GM23338 (cell line): ENCODE measurements at regions not wholly inside any gene's neighbourhood (a gene's known extent, or its start where the extent isn't known, plus 50 kb on each side); places are given as distances from the start of the nearest gene placed in this dataset.

Experiments used
- ATAC-seq: fragments of 200-7000 bp; cut with Tn5 transposase; 3 replicates; pipeline ENCODE4 v1.9.1; 2020
- DNase-seq: peaks from one replicate; pipeline ENCODE4 v3.0.0-alpha.2; 2015; ENCODE audit warnings: low spot score
- H2AFZ ChIP-seq: fragments of 200-600 bp; sonication (generic); 2 replicates; pipeline ENCODE4 v1.8.0; 2016; ENCODE audit warnings: antibody characterized with exemption, mild to moderate bottlenecking, moderate library complexity
- H3F3A ChIP-seq: fragments of 200-600 bp; sonication (generic); replicated peaks from 2 replicates; pipeline ENCODE4 v1.8.0; 2017; ENCODE audit warnings: antibody characterized with exemption, mixed run types, low read depth
- H3K27ac ChIP-seq: fragments of 200-600 bp; sonication (generic); 2 replicates; pipeline ENCODE4 v1.6.1; 2016; ENCODE audit warnings: low read depth
- H3K27me3 ChIP-seq: fragments of 200-600 bp; sonication (generic); 2 replicates; pipeline ENCODE4 v1.8.0; 2016; ENCODE audit warnings: mild to moderate bottlenecking, mixed run types, moderate library complexity; ENCODE audit not compliant: insufficient read depth
- H3K36me3 ChIP-seq: fragments of 200-600 bp; sonication (generic); 2 replicates; pipeline ENCODE4 v1.8.0; 2016; ENCODE audit warnings: mild to moderate bottlenecking; ENCODE audit not compliant: insufficient read depth
- H3K4me1 ChIP-seq: fragments of 200-600 bp; sonication (generic); 2 replicates; pipeline ENCODE4 v1.8.0; 2016; ENCODE audit warnings: mild to moderate bottlenecking, moderate library complexity; ENCODE audit not compliant: insufficient read depth
- H3K4me2 ChIP-seq: fragments of 200-600 bp; sonication (generic); 2 replicates; pipeline ENCODE4 v1.7.1; 2017; ENCODE audit warnings: mixed run types
- H3K4me3 ChIP-seq: fragments of 200-600 bp; sonication (generic); 2 replicates; pipeline ENCODE4 v1.6.1; 2016; ENCODE audit warnings: mixed run types
- H3K79me2 ChIP-seq: fragments of 200-600 bp; sonication (generic); replicated peaks from 2 replicates; pipeline ENCODE4 v1.8.0; 2017; ENCODE audit warnings: mild to moderate bottlenecking; ENCODE audit not compliant: insufficient read depth
- H3K9me2 ChIP-seq: fragments of 200-600 bp; sonication (generic); 2 replicates; pipeline ENCODE4 v1.8.0; 2017; ENCODE audit not compliant: insufficient read depth
- H4K20me1 ChIP-seq: fragments of 200-600 bp; sonication (generic); replicated peaks from 2 replicates; pipeline ENCODE4 v1.8.0; 2017; ENCODE audit warnings: mild to moderate bottlenecking; ENCODE audit not compliant: insufficient read depth
- H3K27ac Mint-ChIP-seq: 2 replicates; pipeline ENCODE4 v1.8.0; 2020; ENCODE audit warnings: inconsistent platforms, mild to moderate bottlenecking, moderate library complexity, mixed read lengths
- H3K27me3 Mint-ChIP-seq: 3 replicates; pipeline ENCODE4 v1.8.0; 2022; ENCODE audit warnings: low read depth, mild to moderate bottlenecking, moderate library complexity, mixed read lengths, inconsistent platforms; ENCODE audit not compliant: insufficient read depth, poor library complexity
- H3K36me3 Mint-ChIP-seq: 3 replicates; pipeline ENCODE4 v1.8.0; 2021; ENCODE audit warnings: low read depth, mild to moderate bottlenecking, inconsistent platforms, moderate library complexity, mixed read lengths
- H3K4me1 Mint-ChIP-seq: 3 replicates; pipeline ENCODE4 v1.8.0; 2020; ENCODE audit warnings: mild to moderate bottlenecking, inconsistent platforms, mixed read lengths
- H3K4me3 Mint-ChIP-seq: 3 replicates; pipeline ENCODE4 v1.8.0; 2021; ENCODE audit warnings: moderate library complexity, mild to moderate bottlenecking, inconsistent platforms, mixed read lengths
- H3K9me3 Mint-ChIP-seq: 3 replicates; pipeline ENCODE4 v1.8.0; 2020; ENCODE audit warnings: moderate library complexity, mild to moderate bottlenecking, inconsistent platforms, mixed read lengths
- CREB1 ChIP-seq: fragments of 250-450 bp; sonication (Bioruptor Pico); IDR thresholded peaks from 2 replicates; pipeline ENCODE4 v1.5.0; 2020; ENCODE audit warnings: low read depth, mild to moderate bottlenecking, moderate library complexity
- EZH2 ChIP-seq: fragments of 200-600 bp; sonication (generic); IDR thresholded peaks from one replicate; pipeline ENCODE4 v1.8.0; 2017; ENCODE audit warnings: antibody characterized with exemption, mild to moderate bottlenecking, low read depth; ENCODE audit not compliant: unreplicated experiment
- EZH2phosphoT487 ChIP-seq: fragments of 200-600 bp; sonication (generic); IDR thresholded peaks from one replicate; pipeline ENCODE4 v1.8.1; 2018; ENCODE audit warnings: antibody characterized with exemption; ENCODE audit not compliant: unreplicated experiment
- JUNB ChIP-seq: IDR thresholded peaks from one replicate; pipeline ENCODE4 v1.6.1; 2016; ENCODE audit warnings: antibody characterized with exemption; ENCODE audit not compliant: unreplicated experiment
- NANOG ChIP-seq: IDR thresholded peaks from 2 replicates; pipeline ENCODE4 v1.6.1; 2016; ENCODE audit warnings: antibody characterized with exemption, borderline replicate concordance
- POLR2AphosphoS5 ChIP-seq: IDR thresholded peaks from 2 replicates; pipeline ENCODE4 v1.6.1; 2016; ENCODE audit warnings: antibody characterized with exemption, low read depth
- REST ChIP-seq: IDR thresholded peaks from one replicate; pipeline ENCODE4 v1.6.1; 2018; ENCODE audit warnings: antibody characterized with exemption; ENCODE audit not compliant: unreplicated experiment
- STAT1 ChIP-seq: IDR thresholded peaks from one replicate; pipeline ENCODE4 v1.6.1; 2016; ENCODE audit warnings: antibody characterized with exemption; ENCODE audit not compliant: unreplicated experiment
- ZNF114 ChIP-seq: fragments of 250-450 bp; sonication (Bioruptor Pico); IDR thresholded peaks from 2 replicates; pipeline ENCODE4 v1.5.0; 2020; ENCODE audit warnings: mild to moderate bottlenecking, moderate library complexity
- ZNF331 ChIP-seq: fragments of 250-450 bp; sonication (Bioruptor Pico); IDR thresholded peaks from 2 replicates; pipeline ENCODE4 v1.5.0; 2020; ENCODE audit warnings: low read depth, mild to moderate bottlenecking, moderate library complexity
- ZNF462 ChIP-seq: fragments of 250-450 bp; sonication (Bioruptor Pico); IDR thresholded peaks from 2 replicates; pipeline ENCODE4 v1.5.0; 2020; ENCODE audit warnings: mild to moderate bottlenecking, moderate library complexity
- TF ChIP-seq, protein P1 (sequence below): IDR thresholded peaks from 2 replicates; pipeline ENCODE4 v1.6.1; 2016; ENCODE audit warnings: antibody characterized with exemption
- TF ChIP-seq, protein P2 (sequence below), 2 experiments: fragments of 200-600 bp in 1 of 2; sonication (generic) in 1 of 2; conservative IDR thresholded peaks; 2 replicates each; pipeline versions ENCODE4 v1.5.1 to v1.6.1; 2016 to 2017; ENCODE audit warnings: antibody characterized with exemption in 2 of 2, low read depth in 2 of 2, mild to moderate bottlenecking in 2 of 2, moderate library complexity in 1 of 2

- TF ChIP-seq, protein P1, sequence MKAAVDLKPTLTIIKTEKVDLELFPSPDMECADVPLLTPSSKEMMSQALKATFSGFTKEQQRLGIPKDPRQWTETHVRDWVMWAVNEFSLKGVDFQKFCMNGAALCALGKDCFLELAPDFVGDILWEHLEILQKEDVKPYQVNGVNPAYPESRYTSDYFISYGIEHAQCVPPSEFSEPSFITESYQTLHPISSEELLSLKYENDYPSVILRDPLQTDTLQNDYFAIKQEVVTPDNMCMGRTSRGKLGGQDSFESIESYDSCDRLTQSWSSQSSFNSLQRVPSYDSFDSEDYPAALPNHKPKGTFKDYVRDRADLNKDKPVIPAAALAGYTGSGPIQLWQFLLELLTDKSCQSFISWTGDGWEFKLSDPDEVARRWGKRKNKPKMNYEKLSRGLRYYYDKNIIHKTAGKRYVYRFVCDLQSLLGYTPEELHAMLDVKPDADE, result no peak
- no peak for TF ChIP-seq NANOG
- TF ChIP-seq STAT1, result no peak
- no peak for TF ChIP-seq POLR2AphosphoS5
- no peak for TF ChIP-seq ZNF331 (CRISPR knock-in tag)
- TF ChIP-seq ZNF114, result no peak
- TF ChIP-seq EZH2, result no peak
- TF ChIP-seq, protein P2, sequence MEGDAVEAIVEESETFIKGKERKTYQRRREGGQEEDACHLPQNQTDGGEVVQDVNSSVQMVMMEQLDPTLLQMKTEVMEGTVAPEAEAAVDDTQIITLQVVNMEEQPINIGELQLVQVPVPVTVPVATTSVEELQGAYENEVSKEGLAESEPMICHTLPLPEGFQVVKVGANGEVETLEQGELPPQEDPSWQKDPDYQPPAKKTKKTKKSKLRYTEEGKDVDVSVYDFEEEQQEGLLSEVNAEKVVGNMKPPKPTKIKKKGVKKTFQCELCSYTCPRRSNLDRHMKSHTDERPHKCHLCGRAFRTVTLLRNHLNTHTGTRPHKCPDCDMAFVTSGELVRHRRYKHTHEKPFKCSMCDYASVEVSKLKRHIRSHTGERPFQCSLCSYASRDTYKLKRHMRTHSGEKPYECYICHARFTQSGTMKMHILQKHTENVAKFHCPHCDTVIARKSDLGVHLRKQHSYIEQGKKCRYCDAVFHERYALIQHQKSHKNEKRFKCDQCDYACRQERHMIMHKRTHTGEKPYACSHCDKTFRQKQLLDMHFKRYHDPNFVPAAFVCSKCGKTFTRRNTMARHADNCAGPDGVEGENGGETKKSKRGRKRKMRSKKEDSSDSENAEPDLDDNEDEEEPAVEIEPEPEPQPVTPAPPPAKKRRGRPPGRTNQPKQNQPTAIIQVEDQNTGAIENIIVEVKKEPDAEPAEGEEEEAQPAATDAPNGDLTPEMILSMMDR (conservative IDR thresholded peaks at IDR 0.05; ENCODE audit: low read depth in 2 of 2), result no peak
- no peak for TF ChIP-seq REST
- no peak for TF ChIP-seq EZH2phosphoT487
- TF ChIP-seq JUNB, result no peak
- no peak for TF ChIP-seq CREB1 (CRISPR knock-in tag)
- no peak for TF ChIP-seq ZNF462
- Histone ChIP-seq H3K27ac (no peak overlapping the region), H3K27me3 (no peaks in the 10 kb centered on the region), H3F3A (no peaks in the 10 kb centered on the region), H3K4me1 (peaks cover 23% of the 10 kb centered on the region), H3K4me3 (no peak overlapping the region), H3K79me2 (no peaks in the 10 kb centered on the region), H2AFZ (peak overlapping the region; percentile 35; the same call in 1 of the 2 replicates), H4K20me1 (no peaks in the 10 kb centered on the region), H3K9me2 (no peaks in the 10 kb centered on the region), H3K36me3 (no peaks in the 10 kb centered on the region), H3K4me2 (peak overlapping the region; percentile 23; the same call in 1 of the 2 replicates)
- H3K9me3 Mint-ChIP-seq, result peaks cover 13% of the 10 kb centered on the region
- peak overlapping the region; percentile 3; the same call in 1 of the 2 replicates for H3K27ac Mint-ChIP-seq
- DNase-seq, result no peak
- peaks cover 22% of the 10 kb centered on the region for H3K4me1 Mint-ChIP-seq
- no peak overlapping the region for H3K4me3 Mint-ChIP-seq
- H3K27me3 Mint-ChIP-seq, result no peaks in the 10 kb centered on the region
- ATAC-seq, result no peak
- H3K36me3 Mint-ChIP-seq, result peaks cover 28% of the 10 kb centered on the region
Measured at GRCh38 chr6:93040375-93040774, 379.0 kb downstream of the EPHA7 start.
